ENCODE measurements at regions not wholly inside any gene's neighbourhood (a gene's known extent, or its start where the extent isn't known, plus 50 kb on each side); places are given as distances from the start of the nearest gene placed in this dataset.
"Not testable (repeated sequence)": the region's sequence is repeated elsewhere in the genome, so short reads cannot be mapped to it uniquely, and the experiment has no call there.

GRCh38 chr5:18605186-18605585 is 970.9 kb downstream of the TAF11L14 start:
- DNase-seq, result no peak

GRCh38 chr5:18607570-18607969 is 973.3 kb downstream of the TAF11L14 start:
- no peak for DNase-seq

DNA sequence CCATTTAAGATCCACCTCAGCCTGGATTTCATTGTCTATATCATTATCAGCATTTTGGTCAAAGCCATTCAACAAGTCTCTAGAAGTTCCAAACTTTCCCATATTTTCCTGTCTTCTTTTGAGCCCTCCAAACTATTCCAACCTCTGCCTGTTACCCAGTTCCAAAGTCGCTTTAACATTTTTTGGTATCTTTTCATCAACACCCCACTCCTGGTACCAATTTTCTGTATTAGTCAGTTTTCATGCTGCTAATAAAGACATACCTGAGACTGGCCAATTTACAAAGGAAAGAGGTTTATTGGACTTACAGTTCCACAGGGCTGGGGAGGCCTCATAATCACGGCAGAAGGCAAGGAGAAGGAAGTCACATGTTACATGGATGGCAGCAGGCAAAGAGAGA is 982.9 kb downstream of the TAF11L14 start:
- not testable (repeated sequence) for DNase-seq

- DNase-seq, result no peak
Observed at GRCh38 chr5:18630458-18631045, 996.3 kb downstream of the TAF11L14 start.

DNA sequence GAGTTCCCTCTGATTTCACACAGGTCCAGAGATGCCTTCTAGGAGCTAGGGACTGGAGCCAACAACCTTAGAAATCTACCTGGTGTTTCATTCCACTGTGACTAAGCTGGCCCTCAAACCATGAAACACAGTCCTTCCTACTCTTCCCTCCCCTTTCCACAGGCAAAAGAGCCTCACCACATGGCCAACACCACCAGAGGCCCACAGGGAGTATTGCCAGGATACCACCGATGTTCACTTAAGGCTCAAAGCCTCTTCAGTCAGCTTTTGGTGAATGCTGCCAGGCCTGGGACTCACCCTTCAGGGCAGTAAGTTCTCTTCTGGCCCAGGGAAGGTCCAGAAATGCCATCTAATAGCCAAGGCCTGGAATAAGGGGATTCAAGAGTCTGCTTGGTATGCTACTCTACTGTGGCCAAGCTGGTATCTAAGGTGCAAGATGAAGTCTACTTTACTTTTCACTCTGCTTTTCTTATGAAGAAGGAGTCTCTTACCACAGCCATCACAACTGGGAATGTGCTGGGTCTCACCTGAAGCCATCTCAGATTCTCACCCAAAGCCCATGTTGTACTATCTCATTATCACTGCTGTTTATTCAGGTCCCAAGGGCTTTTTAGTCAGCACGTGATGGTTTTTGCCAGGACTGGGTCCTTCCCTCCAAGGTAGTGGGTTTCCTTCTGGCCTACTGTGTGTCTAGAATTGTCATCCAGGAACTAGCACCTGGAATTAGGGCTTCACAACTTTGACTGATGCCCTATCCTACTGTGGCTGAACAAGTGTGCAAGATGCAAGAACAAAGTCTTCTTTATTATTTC is 1018.4 kb downstream of the TAF11L14 start:
- no peak for DNase-seq

- no peak for DNase-seq
Observed at GRCh38 chr5:18653216-18653752, 1019.0 kb downstream of the TAF11L14 start.

DNA sequence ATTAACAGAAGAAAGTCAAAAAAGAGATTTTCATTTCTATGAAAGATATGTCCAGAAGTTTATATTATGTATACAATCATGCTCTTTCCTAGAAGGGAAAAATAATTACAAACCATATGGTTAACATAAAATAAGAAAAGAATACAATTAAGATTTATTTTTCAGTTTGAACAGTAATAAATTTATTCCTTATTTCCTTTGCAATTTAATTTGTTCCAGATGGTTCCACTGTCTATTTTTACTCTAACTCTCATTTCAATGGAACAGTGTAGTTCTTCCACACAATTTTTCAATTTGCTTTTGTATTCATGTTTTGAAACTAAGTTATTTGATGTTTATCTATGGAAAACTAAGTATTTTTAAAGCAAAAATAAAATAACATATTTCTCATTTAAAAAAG is 1026.3 kb downstream of the TAF11L14 start:
- no peak for DNase-seq

DNA sequence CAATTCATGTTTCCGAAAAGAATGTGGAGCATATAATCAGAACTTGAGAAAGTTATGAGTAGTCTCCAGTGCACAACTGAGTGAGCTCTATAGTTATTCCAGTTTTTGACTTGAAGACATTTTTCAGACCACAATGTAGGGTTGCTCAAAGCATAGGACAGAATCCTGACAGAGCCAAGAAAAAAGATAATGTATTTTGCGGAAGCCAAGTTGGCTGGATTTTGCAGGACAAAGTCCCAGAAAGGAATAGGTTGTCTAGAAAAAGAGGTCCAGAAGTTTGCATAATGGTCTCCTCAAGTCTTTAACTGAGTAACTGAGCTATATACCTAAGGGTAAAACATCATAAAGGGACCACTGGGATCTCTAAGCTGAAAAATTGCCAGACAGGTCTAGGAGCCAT is 1028.0 kb downstream of the TAF11L14 start:
- DNase-seq, result no peak

- not testable (repeated sequence) for DNase-seq
Observed at GRCh38 chr5:18674212-18674611, 1040.0 kb downstream of the TAF11L14 start.

- DNase-seq, result no peak
Observed at GRCh38 chr5:18675041-18675440, 1040.8 kb downstream of the TAF11L14 start.

DNA sequence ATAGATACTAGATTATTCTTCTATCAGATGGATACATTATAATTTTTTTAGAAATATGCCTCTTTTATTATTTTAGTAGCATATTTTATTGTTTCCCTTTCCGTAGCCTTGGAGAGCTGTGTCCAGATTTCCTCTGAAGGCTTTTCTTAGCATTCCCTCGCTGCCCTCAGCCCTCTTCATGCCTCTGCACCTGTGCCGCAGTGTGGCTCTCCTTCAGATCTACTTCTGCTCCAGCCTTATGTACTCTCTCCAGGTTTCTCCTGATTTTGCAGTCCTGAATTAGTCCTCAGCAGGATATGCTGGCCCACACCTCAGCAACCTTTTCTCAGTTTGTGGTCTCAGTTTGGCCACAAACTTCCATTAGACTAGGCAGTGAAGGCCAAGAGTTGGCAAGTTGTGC is 1052.0 kb downstream of the TAF11L14 start:
- DNase-seq, result no peak

GRCh38 chr5:18687429-18687828 is 1053.2 kb downstream of the TAF11L14 start:
- DNase-seq, result no peak

- no peak for DNase-seq
Observed at GRCh38 chr5:18699681-18700080, 1065.4 kb downstream of the TAF11L14 start.

DNA sequence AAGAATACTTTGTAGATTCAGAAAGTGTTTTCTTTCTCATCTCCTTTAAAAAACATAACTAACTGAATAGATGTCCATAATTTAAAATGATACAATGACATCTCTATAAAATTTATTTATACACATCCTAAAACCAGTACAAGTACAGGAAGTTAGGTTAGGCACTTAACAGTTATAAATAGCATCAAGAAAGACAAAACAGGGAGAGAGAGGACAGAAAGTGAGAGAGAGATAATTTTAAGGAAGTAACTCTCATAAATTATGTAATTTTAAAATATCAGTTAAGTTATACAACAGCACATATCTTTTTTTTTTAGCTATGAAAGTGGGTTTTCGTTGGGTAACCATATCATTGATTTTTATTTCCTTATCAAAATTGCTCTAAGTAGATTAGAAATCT is 1068.6 kb downstream of the TAF11L14 start:
- no peak for DNase-seq

DNA sequence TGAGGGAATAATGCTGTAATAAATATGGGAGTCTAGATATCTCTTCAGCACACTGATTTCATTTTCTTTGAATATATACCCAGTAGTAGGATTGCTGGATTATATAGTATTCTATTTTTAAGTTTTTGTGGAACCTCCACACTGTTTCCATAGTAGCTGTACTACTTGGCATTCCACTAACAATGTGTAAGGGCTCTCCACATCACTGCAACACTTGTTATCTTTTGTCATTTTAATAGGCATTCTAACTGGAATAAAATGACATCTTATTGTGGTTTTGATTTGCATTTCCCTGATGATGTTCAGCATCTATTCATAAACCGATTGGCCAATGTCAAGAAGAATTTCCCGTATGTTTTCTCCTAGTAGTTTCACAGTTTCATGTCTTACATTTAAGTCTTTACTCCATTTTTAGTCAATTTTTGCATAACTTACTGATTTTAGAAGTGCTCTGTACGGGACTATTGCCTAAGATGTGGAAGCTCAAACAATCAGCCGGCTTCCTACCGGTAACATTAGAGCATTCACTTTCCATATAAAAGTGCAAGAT is 1078.8 kb downstream of the TAF11L14 start:
- no peak for DNase-seq

DNA sequence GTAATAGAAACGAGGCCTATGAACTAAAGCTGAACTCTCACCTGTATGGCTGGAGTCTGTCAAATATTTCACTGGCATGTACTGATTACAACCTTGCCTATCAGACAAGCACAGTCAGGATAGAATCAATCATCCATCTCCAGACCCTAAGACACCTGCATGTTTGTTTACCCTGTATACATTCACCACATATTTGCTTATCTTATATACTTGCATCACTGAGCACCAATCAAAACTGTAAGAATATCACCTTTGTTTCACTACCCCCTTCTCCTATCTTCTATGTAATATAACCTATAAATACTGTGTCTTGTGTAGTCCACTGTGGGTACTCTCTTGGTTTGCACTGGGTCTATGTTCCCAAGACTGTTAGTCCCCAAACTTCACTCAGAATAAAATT is 1085.7 kb downstream of the TAF11L14 start:
- no peak for DNase-seq

GRCh38 chr5:18732556-18733479 is 1098.6 kb downstream of the TAF11L14 start:
- no peak for DNase-seq

GRCh38 chr5:18736051-18736398 is 1101.8 kb downstream of the TAF11L14 start:
- DNase-seq, result no peak

GRCh38 chr5:18736736-18737135 is 1102.5 kb downstream of the TAF11L14 start:
- DNase-seq, result not testable (repeated sequence)

GRCh38 chr5:18740301-18740700 is 1106.0 kb downstream of the TAF11L14 start:
- no peak for DNase-seq

DNA sequence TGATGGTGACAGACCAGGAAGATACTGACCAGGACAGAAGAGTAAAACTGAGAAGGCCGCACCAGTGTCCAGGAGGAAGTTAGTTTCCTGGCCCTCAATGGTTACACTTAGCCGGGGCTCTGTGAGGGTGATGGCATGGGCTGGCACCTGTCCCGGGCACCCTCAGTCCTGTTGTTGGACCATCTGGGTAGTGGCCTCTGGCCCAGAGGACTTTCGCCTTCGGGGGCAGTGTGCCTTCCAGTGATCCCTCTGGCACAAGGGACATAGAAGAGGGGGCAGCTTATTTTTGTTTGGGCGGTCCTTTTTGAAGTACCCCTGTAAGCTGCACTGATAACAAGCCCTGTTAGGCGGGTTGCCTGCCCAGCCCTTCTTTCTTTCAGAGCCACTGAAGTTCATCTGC is 1108.6 kb downstream of the TAF11L14 start:
- DNase-seq, result no peak

DNA sequence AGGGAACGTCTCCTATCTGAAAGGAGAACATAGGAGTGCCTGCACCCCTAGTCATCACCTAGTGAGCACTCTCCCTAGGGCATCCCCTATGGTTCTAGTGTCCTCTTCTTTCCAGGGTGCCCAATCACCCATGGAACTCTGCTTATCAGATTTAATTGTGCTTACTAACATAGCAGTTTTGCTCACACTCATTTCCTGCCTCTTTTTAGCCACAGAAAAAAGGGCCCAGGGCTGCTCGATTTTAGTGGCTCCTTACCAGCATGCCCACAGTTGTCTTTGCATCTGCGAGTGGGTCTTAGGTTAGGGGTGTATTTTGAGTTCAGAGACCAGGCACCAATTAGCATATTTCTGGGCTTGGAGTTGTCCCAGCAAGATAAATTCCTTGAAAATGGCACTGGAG is 1110.2 kb downstream of the TAF11L14 start:
- no peak for DNase-seq

All from effector CD8-positive, alpha-beta T cell (primary cell).